Memory B cell (primary cell): ENCODE measurements at regions not wholly inside any gene's neighbourhood (a gene's known extent, or its start where the extent isn't known, plus 50 kb on each side); places are given as distances from the start of the nearest gene placed in this dataset.

Experiments
- ATAC-seq: fragments of 150-1000 bp; cut with Tn5 transposase; 2 replicates; pipeline ENCODE4 v1.10.0; 2021; ENCODE audit warnings: low read depth, mild to moderate bottlenecking, moderate library complexity
- DNase-seq, 2 donors: peaks; one replicate each; pipeline ENCODE4 v3.0.0; 2022; ENCODE audit warnings: low spot score in 2 of 2
- H3K27ac Mint-ChIP-seq: one replicate; pipeline ENCODE4 v1.8.0; 2022; ENCODE audit warnings: mild to moderate bottlenecking, moderate library complexity, mixed read lengths
- H3K27me3 Mint-ChIP-seq: one replicate; pipeline ENCODE4 v1.8.0; 2022; ENCODE audit warnings: mixed read lengths
- H3K36me3 Mint-ChIP-seq: one replicate; pipeline ENCODE4 v1.8.0; 2022; ENCODE audit warnings: mild to moderate bottlenecking, mixed read lengths
- H3K4me1 Mint-ChIP-seq: one replicate; pipeline ENCODE4 v1.8.0; 2022; ENCODE audit warnings: mixed read lengths
- H3K4me3 Mint-ChIP-seq: one replicate; pipeline ENCODE4 v1.8.0; 2022; ENCODE audit warnings: mild to moderate bottlenecking, moderate library complexity, mixed read lengths
- H3K9me3 Mint-ChIP-seq: one replicate; pipeline ENCODE4 v1.8.0; 2022; ENCODE audit warnings: mixed read lengths

DNA sequence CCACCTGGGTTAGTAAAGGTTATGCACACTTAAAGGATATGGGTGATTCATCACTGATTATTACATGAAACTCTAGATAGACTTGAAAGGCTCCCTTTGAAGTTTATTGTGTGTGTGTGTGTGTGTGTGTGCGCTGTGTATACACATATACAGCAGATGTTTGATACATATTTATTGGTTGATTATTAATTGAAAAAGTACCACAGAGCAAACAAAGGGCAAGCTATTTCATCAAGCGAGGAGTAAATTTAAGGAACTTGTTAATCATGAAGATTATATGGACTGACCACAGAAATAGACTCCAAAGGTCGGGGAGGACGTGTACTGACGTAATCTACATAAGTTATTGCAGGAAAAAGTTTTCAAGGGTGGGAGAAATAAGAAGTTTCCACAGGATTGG lies 617.4 kb upstream of the POU3F3 start:
- Mint-ChIP-seq H3K27ac (no peak overlapping the region), H3K4me1 (no peaks in the 10 kb centered on the region), H3K27me3 (no peaks in the 10 kb centered on the region), H3K4me3 (no peak overlapping the region), H3K36me3 (peaks cover 4% of the 10 kb centered on the region), H3K9me3 (peaks cover 15% of the 10 kb centered on the region)
- DNase-seq (no peak), ATAC-seq (no peak)

DNA sequence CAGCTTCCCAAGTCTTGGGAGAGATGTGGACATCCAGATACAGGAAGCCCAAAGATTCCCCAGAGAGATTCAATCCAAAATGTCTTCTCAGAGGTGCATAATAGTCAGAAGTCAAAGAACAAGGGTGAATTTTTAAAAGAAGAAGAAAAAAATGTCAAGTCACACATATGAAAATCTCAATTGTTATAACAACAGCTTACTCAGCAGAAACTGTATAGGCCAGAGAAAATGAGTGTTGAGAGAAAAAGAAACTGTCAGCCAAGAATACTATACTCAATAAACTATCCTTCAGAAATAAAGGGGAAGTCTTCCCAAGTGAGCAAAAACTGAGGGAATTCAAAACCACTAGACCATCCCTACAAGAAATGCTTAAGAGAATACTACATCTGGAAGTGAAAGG lies 612.9 kb upstream of the POU3F3 start:
- H3K9me3 Mint-ChIP-seq: peaks cover 25% of the 10 kb centered on the region
- H3K27ac Mint-ChIP-seq: no peak overlapping the region
- peaks cover 4% of the 10 kb centered on the region for H3K36me3 Mint-ChIP-seq
- no peak overlapping the region for H3K4me3 Mint-ChIP-seq
- ATAC-seq (no peak), DNase-seq (no peak)
- H3K4me1 Mint-ChIP-seq: no peaks in the 10 kb centered on the region
- H3K27me3 Mint-ChIP-seq: no peaks in the 10 kb centered on the region

DNA sequence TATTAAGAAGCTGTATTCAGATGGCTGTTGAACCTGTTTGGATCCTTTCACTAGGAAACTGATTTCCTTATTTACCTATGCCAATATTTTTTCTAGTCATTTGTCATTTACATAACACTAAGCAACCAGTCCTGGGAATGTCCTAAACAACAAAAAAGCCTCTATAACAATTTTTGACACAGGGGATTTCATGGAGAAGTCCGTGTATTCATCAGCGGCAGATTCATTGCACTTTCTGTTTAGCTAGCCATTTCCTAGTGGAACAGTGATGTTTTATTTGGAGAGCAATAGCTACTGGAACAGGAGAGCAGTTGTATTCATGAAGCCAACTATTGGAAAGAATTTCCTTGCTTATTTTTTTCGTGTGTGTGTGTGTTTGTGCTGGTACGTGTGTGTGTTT lies 604.3 kb upstream of the POU3F3 start:
- peaks cover 2% of the 10 kb centered on the region for H3K9me3 Mint-ChIP-seq
- H3K27ac Mint-ChIP-seq: no peak overlapping the region
- ATAC-seq: no peak
- no peak for DNase-seq
- no peaks in the 10 kb centered on the region for H3K27me3 Mint-ChIP-seq
- no peaks in the 10 kb centered on the region for H3K4me1 Mint-ChIP-seq
- no peak overlapping the region for H3K4me3 Mint-ChIP-seq
- H3K36me3 Mint-ChIP-seq: no peaks in the 10 kb centered on the region

DNA sequence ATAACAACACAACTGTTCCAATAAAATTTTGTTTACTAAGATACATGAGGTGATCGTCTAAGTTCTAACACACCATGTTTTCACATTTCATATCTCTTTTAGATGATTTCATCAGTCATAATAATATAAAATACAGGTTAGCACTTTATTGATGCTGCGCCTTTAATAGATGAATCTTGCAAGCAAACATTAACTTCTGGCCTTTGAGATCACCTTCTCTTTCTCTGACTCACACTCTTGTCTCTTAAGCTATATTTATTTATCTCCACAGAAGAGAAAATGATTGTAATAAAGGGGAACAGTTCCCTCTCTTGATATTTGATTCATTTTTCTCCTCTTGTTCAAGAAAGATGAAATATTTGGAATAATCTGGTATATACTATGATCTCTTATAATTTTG lies 603.3 kb upstream of the POU3F3 start:
- Mint-ChIP-seq H3K27ac (no peak overlapping the region), H3K36me3 (no peaks in the 10 kb centered on the region), H3K4me3 (no peak overlapping the region), H3K27me3 (no peaks in the 10 kb centered on the region), H3K4me1 (no peaks in the 10 kb centered on the region), H3K9me3 (peaks cover 2% of the 10 kb centered on the region)
- no peak for DNase-seq
- ATAC-seq: no peak

DNA sequence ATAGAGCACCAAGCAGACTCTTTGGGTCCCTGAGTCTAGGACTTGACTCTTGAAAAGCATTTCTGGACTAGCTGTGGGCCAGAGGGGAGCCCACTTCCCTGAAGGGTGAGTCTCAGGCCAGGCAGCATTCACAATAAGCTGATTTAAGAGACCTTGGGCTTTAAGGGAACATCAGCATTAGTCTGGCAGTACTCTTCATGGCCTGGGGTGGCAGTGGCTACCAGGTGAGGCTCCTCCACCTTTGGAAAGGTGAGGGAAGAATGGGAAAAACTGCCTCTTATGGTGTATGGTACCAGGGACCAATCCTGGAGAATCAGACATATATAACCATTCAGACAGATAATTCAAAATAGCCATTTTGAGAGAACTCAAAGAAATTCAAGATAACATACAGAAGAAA lies 599.9 kb upstream of the POU3F3 start:
- no peak for ATAC-seq
- Mint-ChIP-seq H3K9me3 (peaks cover 9% of the 10 kb centered on the region), H3K27me3 (no peaks in the 10 kb centered on the region), H3K36me3 (no peaks in the 10 kb centered on the region), H3K4me3 (no peak overlapping the region), H3K27ac (no peak overlapping the region), H3K4me1 (no peaks in the 10 kb centered on the region)
- DNase-seq: no peak

DNA sequence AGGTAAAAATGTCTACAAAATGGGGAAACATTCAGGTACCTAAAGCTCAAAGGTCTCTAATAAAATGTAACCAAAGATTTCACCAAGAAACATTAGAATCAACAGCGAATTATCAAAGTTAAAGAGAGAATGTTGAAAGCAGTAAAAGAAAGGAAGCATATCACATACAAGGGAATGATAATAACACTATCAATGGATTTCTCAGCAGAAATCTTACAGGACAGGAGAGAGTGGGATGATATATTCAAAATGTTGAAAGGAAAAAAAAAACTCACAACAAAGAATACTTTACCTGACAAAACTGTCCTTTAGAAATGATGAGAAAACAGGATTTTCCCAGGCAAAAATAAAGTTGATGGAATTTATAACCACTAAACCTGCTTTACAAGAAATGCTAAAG lies 591.2 kb upstream of the POU3F3 start:
- Mint-ChIP-seq H3K4me3 (no peak overlapping the region), H3K4me1 (no peaks in the 10 kb centered on the region), H3K9me3 (peaks cover 24% of the 10 kb centered on the region), H3K36me3 (peaks cover 3% of the 10 kb centered on the region), H3K27ac (no peak overlapping the region), H3K27me3 (no peaks in the 10 kb centered on the region)
- ATAC-seq: no peak
- DNase-seq: no peak

DNA sequence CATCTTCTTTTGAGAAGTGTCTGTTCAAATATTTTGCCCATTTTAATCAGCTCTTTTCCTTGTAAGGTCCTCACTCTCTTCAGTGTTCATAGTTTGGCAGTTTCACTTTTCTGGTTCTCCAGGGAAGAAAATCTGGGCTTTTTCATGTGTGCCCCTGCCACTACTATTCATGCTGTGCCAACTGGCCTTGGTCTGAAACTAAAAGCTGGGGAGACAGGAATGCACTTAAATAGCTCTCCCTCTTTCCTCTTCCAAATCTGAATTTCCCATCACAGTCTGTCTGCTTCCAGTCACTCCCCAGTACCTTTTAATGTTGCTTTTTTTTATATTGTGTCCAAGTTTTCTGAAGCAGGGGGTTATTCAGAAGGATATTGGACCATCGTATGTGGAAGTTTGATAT lies 574.3 kb upstream of the POU3F3 start:
- Mint-ChIP-seq H3K9me3 (peaks cover 3% of the 10 kb centered on the region), H3K4me3 (no peak overlapping the region), H3K27ac (no peak overlapping the region), H3K36me3 (no peaks in the 10 kb centered on the region), H3K27me3 (no peaks in the 10 kb centered on the region), H3K4me1 (no peaks in the 10 kb centered on the region)
- DNase-seq (no peak), ATAC-seq (no peak)

DNA sequence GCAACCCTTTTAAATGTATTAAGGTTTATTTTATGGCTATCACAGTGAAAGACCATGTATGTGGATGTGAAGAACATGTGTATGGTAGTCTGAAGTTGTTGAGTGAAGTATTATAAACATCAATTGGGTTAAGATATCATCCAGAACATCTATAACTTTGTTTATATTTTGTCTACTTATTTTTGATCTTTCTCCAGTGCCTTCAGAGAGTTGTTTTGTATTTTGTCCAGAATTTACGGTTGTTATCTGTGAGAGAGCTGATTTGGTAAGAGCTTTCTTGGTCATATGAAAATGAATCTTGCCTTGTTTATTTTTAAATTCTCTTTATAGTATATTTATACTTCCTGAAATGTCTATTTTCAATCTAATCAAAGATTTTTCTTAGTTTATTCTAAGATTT lies 573.7 kb upstream of the POU3F3 start:
- no peaks in the 10 kb centered on the region for H3K4me1 Mint-ChIP-seq
- no peaks in the 10 kb centered on the region for H3K27me3 Mint-ChIP-seq
- H3K27ac Mint-ChIP-seq: no peak overlapping the region
- peaks cover 3% of the 10 kb centered on the region for H3K9me3 Mint-ChIP-seq
- no peaks in the 10 kb centered on the region for H3K36me3 Mint-ChIP-seq
- DNase-seq: no peak
- ATAC-seq: no peak
- no peak overlapping the region for H3K4me3 Mint-ChIP-seq

DNA sequence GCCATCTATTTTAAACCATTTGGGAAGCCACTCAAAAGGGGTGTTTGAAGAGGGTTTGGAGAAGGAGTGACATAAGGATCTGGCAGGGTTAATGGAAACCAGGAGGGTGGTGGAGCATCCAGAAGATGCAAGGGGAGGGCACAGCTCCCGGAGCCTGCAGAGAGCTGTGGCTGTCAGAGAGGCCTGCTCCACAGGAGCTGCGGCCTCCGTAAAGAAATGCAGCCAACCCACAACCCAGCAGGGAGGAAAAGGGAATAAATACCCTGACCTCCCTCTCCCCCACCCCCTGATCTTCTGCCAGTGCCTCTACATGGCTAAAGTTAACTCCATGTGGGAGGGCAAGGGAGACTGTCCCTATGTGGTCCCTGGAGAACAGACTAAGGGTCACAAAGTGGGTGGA lies 567.1 kb upstream of the POU3F3 start:
- no peaks in the 10 kb centered on the region for H3K36me3 Mint-ChIP-seq

DNA sequence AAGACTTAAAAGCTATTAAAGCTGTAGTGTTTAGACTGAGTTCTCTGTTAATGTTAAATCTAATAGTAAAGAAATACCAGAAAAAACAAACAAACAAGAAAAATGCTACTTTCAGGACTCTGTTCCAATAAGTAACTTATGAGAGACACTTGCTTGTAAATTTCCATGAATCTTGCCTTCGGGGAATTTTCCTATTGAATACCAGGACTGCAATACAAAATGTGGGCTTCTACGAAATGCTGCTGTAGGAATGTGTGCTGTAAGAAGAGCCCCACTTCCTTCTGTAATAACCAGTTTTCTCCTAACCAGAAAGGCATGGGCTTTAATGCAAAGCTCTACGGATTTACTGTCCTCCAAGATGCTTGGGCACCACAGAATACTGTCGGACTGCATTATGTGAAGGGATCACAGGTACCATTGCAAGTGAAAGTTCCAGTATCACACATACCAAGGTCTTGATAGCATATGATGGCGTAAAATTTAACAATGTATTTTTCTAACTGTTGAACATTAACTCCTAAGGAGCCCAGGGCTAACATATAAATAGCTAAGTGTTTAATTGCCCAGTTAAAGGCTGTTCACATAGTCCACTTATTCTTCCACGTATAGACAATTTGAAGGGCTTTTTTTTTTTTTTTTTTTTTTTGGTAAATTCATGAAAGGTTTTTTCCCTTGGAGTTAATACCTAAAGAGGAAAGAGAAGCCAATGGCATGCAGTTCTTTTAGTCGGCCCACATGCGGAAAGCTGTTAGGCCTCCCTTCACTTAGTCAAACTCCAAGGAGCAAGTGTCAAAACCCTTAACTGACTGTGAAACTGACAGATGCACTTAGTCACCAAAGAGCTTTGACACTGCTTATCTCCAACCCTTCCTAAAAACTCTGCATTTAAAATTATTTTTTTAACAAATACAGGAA lies 564.0 kb upstream of the POU3F3 start:
- Mint-ChIP-seq H3K9me3 (peaks cover 2% of the 10 kb centered on the region), H3K27me3 (peaks cover 3% of the 10 kb centered on the region), H3K27ac (no peak overlapping the region), H3K4me3 (no peak overlapping the region), H3K36me3 (no peaks in the 10 kb centered on the region), H3K4me1 (no peaks in the 10 kb centered on the region)
- ATAC-seq (no peak), DNase-seq (no peak)

More for the DNA sequence above, 567.1 kb upstream of the POU3F3 start:
- Mint-ChIP-seq H3K4me3 (no peak overlapping the region), H3K4me1 (no peaks in the 10 kb centered on the region), H3K9me3 (no peaks in the 10 kb centered on the region), H3K27me3 (peaks cover 3% of the 10 kb centered on the region), H3K27ac (no peak overlapping the region)
- DNase-seq (no peak), ATAC-seq (no peak)

DNA sequence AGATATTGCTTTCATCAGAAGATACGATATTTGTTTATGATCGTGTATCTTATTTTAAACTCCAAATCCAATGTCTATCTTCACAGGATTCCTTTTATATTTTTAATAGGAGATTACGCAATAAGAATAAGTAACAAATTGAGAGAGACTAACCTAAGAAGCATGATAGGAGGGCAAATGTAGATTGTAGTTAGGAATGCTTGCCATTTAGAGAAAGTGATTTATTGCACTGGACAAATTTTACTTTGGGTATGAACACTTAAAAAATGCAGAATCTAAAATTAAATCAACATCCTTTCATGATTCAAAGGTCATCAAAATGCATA lies 563.4 kb upstream of the POU3F3 start:
- Mint-ChIP-seq H3K4me1 (no peaks in the 10 kb centered on the region), H3K4me3 (no peak overlapping the region), H3K9me3 (peaks cover 2% of the 10 kb centered on the region), H3K27ac (no peak overlapping the region), H3K36me3 (no peaks in the 10 kb centered on the region), H3K27me3 (peaks cover 3% of the 10 kb centered on the region)
- no peak for ATAC-seq
- no peak for DNase-seq

DNA sequence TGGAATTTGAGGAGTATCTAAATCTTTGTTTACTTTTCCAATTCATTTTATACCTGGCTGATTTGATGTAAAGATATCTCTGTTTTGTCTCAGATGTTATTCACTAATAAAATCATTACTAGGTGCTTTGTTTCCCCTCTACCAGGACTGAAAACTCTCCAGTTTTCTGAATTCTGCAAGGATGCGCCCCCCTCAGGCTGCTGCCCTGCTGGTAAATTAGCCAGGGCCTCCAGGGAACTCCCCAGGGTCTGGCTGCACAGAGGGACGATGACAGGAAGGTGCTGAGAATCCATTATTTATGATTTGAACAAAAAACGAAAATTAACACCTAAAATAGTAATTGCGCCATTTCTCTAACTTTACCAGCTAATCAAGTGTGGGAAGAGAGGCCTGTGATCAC lies 541.2 kb upstream of the POU3F3 start:
- Mint-ChIP-seq H3K27ac (no peak overlapping the region), H3K4me3 (no peak overlapping the region), H3K27me3 (no peaks in the 10 kb centered on the region), H3K36me3 (no peaks in the 10 kb centered on the region), H3K9me3 (peaks cover 2% of the 10 kb centered on the region), H3K4me1 (no peaks in the 10 kb centered on the region)
- ATAC-seq (no peak), DNase-seq (no peak)

DNA sequence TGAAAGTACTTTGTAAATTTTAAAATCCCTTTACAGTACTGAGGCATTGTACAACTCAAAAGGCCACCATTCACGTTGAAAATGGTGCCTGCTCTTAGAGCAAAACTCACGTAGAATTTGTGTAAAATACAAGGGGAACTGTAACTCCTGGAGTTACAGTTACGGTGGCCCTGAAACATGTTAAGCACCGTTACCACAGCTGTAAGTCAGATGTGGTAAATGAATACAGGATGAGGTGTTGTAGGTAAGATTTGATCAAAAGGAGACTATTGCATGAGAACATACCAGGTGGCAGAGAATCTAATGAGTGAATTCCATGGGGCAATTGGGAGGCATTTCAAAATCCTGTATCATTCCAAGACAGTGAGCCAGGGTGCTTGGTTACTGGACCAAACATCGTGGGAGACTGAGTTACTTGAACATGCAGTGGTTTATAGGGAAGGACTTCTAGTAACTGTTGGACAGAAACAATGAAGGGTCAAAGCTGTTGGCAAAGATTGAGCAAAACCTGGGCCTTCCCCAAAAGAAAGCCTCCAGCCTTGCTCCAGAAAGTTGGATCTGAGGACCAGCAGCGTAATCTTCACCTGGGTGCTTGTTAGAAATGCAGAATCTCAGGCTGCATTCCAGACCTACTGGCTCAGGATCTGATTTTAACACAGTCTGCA lies 535.8 kb upstream of the POU3F3 start:
- DNase-seq (no peak), ATAC-seq (no peak)
- no peaks in the 10 kb centered on the region for H3K27me3 Mint-ChIP-seq
- H3K4me1 Mint-ChIP-seq: no peaks in the 10 kb centered on the region
- no peaks in the 10 kb centered on the region for H3K9me3 Mint-ChIP-seq
- H3K27ac Mint-ChIP-seq: no peak overlapping the region
- H3K4me3 Mint-ChIP-seq: no peak overlapping the region
- H3K36me3 Mint-ChIP-seq: no peaks in the 10 kb centered on the region

DNA sequence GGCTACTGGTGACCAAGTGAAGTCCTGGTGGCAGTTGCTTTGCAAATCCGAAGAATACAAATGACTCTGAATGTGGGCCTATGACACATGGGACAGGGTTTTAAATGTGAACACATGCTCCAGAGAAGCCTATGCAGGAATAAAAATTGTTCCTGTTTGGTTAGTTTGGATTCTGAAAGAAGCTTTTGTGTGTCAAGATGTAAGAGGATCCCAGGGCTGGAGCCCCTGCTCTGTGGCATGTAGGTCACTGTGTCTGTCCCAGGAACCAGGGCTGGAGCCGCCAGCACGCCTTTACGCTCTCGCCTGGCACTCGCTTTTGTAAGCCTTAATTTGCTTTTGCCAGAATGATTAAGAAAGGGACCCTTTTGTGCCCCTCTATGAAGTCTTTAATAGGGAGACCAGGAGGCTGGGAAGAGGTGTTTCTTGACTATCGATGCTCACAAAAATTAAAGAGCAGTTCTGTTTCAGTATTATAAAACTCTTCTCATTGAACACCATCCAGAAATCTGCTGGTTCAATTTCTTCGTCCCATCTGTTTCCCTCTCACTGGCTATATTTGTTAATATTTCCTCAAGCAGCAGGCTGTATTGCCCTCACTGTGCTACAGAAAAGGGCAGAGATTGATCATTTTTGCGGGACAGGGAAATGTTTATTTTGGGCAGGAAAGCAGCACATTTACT lies 532.7 kb upstream of the POU3F3 start:
- Mint-ChIP-seq H3K36me3 (no peaks in the 10 kb centered on the region), H3K9me3 (peaks cover 1% of the 10 kb centered on the region), H3K27ac (no peak overlapping the region), H3K4me3 (no peak overlapping the region), H3K4me1 (no peaks in the 10 kb centered on the region), H3K27me3 (peaks cover 2% of the 10 kb centered on the region)
- DNase-seq: no peak
- ATAC-seq: no peak
